H1 (cell line): ENCODE measurements at regions not wholly inside any gene's neighbourhood (a gene's known extent, or its start where the extent isn't known, plus 50 kb on each side); places are given as distances from the start of the nearest gene placed in this dataset.

Experiments used
- CTCF ChIA-PET: fragments of 300-600 bp; sonication (Branson Sonifier 250); formaldehyde crosslinking; loops from one replicate; lab custom pipeline; 2021; ENCODE audit not compliant: partially characterized antibody; lab: Charles Lee
- POLR2A ChIA-PET: fragments of 300-600 bp; sonication (Branson Sonifier 250); formaldehyde crosslinking; loops from one replicate; lab custom pipeline; 2021; ENCODE audit warnings: inconsistent platforms; ENCODE audit not compliant: partially characterized antibody; lab: Charles Lee
- DNase-seq, 2 experiments: peaks; one replicate each; pipeline versions ENCODE4 v3.0.0 to v3.0.0-alpha.2; 2010 to 2022; ENCODE audit warnings: low spot score in 2 of 2, low read depth in 1 of 2, mixed read lengths in 1 of 2
- FAIRE-seq: peaks from 2 replicates; lab custom pipeline; 2011; peaks lifted over from hg19 to GRCh38; lab: Jason Lieb, UNC
- H2AFZ ChIP-seq: 2 replicates; pipeline ENCODE4 v1.8.1; 2012; ENCODE audit warnings: low read length, inconsistent platforms
- H2AK5ac ChIP-seq: 2 replicates; pipeline ENCODE4 v1.6.1; 2013; ENCODE audit warnings: low read depth, low read length
- H2BK120ac ChIP-seq: replicated peaks from 2 replicates; pipeline ENCODE3; 2013; ENCODE audit warnings: low read depth, low read length, inconsistent platforms
- H2BK12ac ChIP-seq: 2 replicates; pipeline ENCODE4 v1.6.1; 2013; ENCODE audit warnings: low read depth, low read length
- H2BK15ac ChIP-seq: 2 replicates; pipeline ENCODE4 v1.6.1; 2013; ENCODE audit warnings: low read length
- H2BK20ac ChIP-seq: 2 replicates; pipeline ENCODE4 v1.6.1; 2013; ENCODE audit warnings: low read length
- H2BK5ac ChIP-seq: 2 replicates; pipeline ENCODE4 v1.6.1; 2013; ENCODE audit warnings: low read depth, low read length
- H3K14ac ChIP-seq: 2 replicates; pipeline ENCODE4 v1.6.1; 2013; ENCODE audit warnings: inconsistent platforms; ENCODE audit not compliant: insufficient read length
- H3K18ac ChIP-seq: 2 replicates; pipeline ENCODE4 v1.6.1; 2013; ENCODE audit warnings: low read length; ENCODE audit errors: extremely low read depth
- H3K23ac ChIP-seq: 2 replicates; pipeline ENCODE4 v1.6.1; 2013; ENCODE audit warnings: inconsistent platforms; ENCODE audit not compliant: insufficient read length
- H3K23me2 ChIP-seq: 2 replicates; pipeline ENCODE4 v1.6.1; 2013; ENCODE audit warnings: low read depth, low read length
- H3K27ac ChIP-seq: 2 replicates; pipeline ENCODE4 v1.6.1; 2011; ENCODE audit warnings: low read depth, low read length, inconsistent platforms
- H3K27me3 ChIP-seq, 4 experiments: replicated peaks in 1 of 4; 1 replicate in 1 of 4; 2 replicates in 3 of 4; pipeline versions ENCODE4 v1.6.1 to v1.8.1; 2011 to 2013; ENCODE audit warnings: low read length in 3 of 4, mild to moderate bottlenecking in 3 of 4, inconsistent platforms in 2 of 4, mixed read lengths in 2 of 4, moderate library complexity in 1 of 4; ENCODE audit not compliant: control insufficient read depth in 3 of 4, insufficient read depth in 3 of 4; ENCODE audit errors: extremely low read depth in 1 of 4
- H3K36me3 ChIP-seq, 4 experiments: 2 replicates each; pipeline versions ENCODE4 v1.6.1 to v1.8.1; 2011 to 2013; ENCODE audit warnings: mild to moderate bottlenecking in 4 of 4, low read length in 3 of 4, moderate library complexity in 2 of 4, control low read depth in 1 of 4, inconsistent platforms in 1 of 4; ENCODE audit not compliant: insufficient read depth in 4 of 4, control insufficient read depth in 2 of 4
- H3K4ac ChIP-seq: replicated peaks from 2 replicates; pipeline ENCODE3; 2013; ENCODE audit warnings: low read length, low read depth, mixed read lengths, inconsistent platforms; ENCODE audit not compliant: insufficient read length
- H3K4me1 ChIP-seq, 4 experiments: replicated peaks in 1 of 4; 1 replicate in 1 of 4; 2 replicates in 3 of 4; pipeline versions ENCODE4 v1.6.1 to v1.8.1; 2011 to 2013; ENCODE audit warnings: low read length in 3 of 4, inconsistent platforms in 2 of 4, mixed read lengths in 1 of 4; ENCODE audit not compliant: insufficient read depth in 4 of 4, control insufficient read depth in 3 of 4
- H3K4me2 ChIP-seq, 2 experiments: 2 replicates each; pipeline versions ENCODE4 v1.6.1 to v1.8.1; 2011 to 2013; ENCODE audit warnings: low read depth in 2 of 2, low read length in 2 of 2, control low read depth in 1 of 2, inconsistent platforms in 1 of 2, mild to moderate bottlenecking in 1 of 2; ENCODE audit not compliant: insufficient read depth in 1 of 2
- H3K4me3 ChIP-seq, 4 experiments: fragments of 200-600, 300-600 bp in 1 of 4; sonication (generic), shearing (Covaris generic), sonication (Bioruptor Twin) in 1 of 4; 2 replicates each; pipeline versions ENCODE4 v1.5.1 to v1.8.1; 2011 to 2016; ENCODE audit warnings: low read length in 4 of 4, low read depth in 3 of 4, control low read depth in 2 of 4, inconsistent platforms in 2 of 4, mild to moderate bottlenecking in 2 of 4, mixed read lengths in 1 of 4, moderate library complexity in 1 of 4; ENCODE audit not compliant: insufficient read depth in 2 of 4; ENCODE audit errors: extremely low read depth in 1 of 4
- H3K56ac ChIP-seq: replicated peaks from 2 replicates; pipeline ENCODE3; 2013; ENCODE audit warnings: low read depth, mild to moderate bottlenecking, mixed read lengths, low read length, inconsistent platforms; ENCODE audit not compliant: insufficient read length
- H3K79me1 ChIP-seq: 2 replicates; pipeline ENCODE4 v1.6.1; 2013; ENCODE audit warnings: low read depth, low read length, control low read depth
- H3K79me2 ChIP-seq, 2 experiments: 2 replicates each; pipeline versions ENCODE4 v1.6.1 to v1.8.1; 2012 to 2013; ENCODE audit warnings: low read length in 2 of 2, mild to moderate bottlenecking in 2 of 2, inconsistent platforms in 1 of 2; ENCODE audit not compliant: insufficient read depth in 2 of 2, control insufficient read depth in 1 of 2
- H3K9ac ChIP-seq, 4 experiments: replicated peaks in 1 of 4; 1 replicate in 1 of 4; 2 replicates in 3 of 4; pipeline versions ENCODE4 v1.6.1 to v1.8.1; 2011 to 2013; ENCODE audit warnings: low read depth in 3 of 4, low read length in 3 of 4, control low read depth in 2 of 4, mild to moderate bottlenecking in 2 of 4, moderate library complexity in 2 of 4, inconsistent platforms in 1 of 4; ENCODE audit errors: extremely low read depth in 1 of 4
- H3K9me3 ChIP-seq, 2 experiments: 2 replicates each; pipeline versions ENCODE4 v1.6.1 to v1.8.1; 2012 to 2013; ENCODE audit warnings: mild to moderate bottlenecking in 2 of 2, moderate library complexity in 2 of 2, control low read depth in 1 of 2, inconsistent platforms in 1 of 2, low read depth in 1 of 2, low read length in 1 of 2, mixed read lengths in 1 of 2; ENCODE audit not compliant: insufficient read depth in 2 of 2
- H4K20me1 ChIP-seq, 2 experiments: replicated peaks in 1 of 2; 2 replicates each; pipeline versions ENCODE3 to v1.8.1; 2011 to 2013; ENCODE audit warnings: inconsistent platforms in 2 of 2, low read length in 2 of 2, mild to moderate bottlenecking in 1 of 2; ENCODE audit not compliant: insufficient read depth in 2 of 2, control insufficient read depth in 1 of 2
- H4K5ac ChIP-seq: 2 replicates; pipeline ENCODE4 v1.6.1; 2013; ENCODE audit warnings: low read length, low read depth, mixed read lengths, inconsistent platforms; ENCODE audit not compliant: insufficient read length
- H4K8ac ChIP-seq: 2 replicates; pipeline ENCODE4 v1.8.0; 2013; ENCODE audit warnings: mild to moderate bottlenecking, moderate library complexity, low read length, inconsistent platforms; ENCODE audit not compliant: insufficient read depth; ENCODE audit errors: extremely low read depth
- H4K91ac ChIP-seq: replicated peaks from 2 replicates; pipeline ENCODE3; 2013; ENCODE audit warnings: low read length, mixed read lengths, inconsistent platforms; ENCODE audit not compliant: insufficient read length
- ATF2 ChIP-seq: IDR thresholded peaks from 2 replicates; pipeline ENCODE4 v1.6.1; 2012; ENCODE audit warnings: low read length, inconsistent platforms
- CBX8 ChIP-seq: fragments of 300-800, 300-1000 bp; sonication (generic); IDR thresholded peaks from 2 replicates; pipeline ENCODE4 v1.7.1; 2016; ENCODE audit warnings: low read depth, low read length, borderline replicate concordance
- GTF2F1 ChIP-seq: IDR thresholded peaks from 2 replicates; pipeline ENCODE4 v1.6.1; 2012; ENCODE audit warnings: low read depth, low read length, improper control_type of control experiment, borderline replicate concordance
- HDAC2 ChIP-seq, 2 experiments: fragments of 300-600 bp in 1 of 2; sonication (generic) in 1 of 2; IDR thresholded peaks; 2 replicates each; pipeline ENCODE4 v1.6.1; 2011 to 2012; ENCODE audit warnings: low read depth in 2 of 2, low read length in 2 of 2, mild to moderate bottlenecking in 2 of 2, moderate library complexity in 2 of 2, borderline replicate concordance in 1 of 2, inconsistent platforms in 1 of 2
- JUND ChIP-seq: IDR thresholded peaks from 2 replicates; pipeline ENCODE4 v1.6.1; 2011; ENCODE audit warnings: mild to moderate bottlenecking, improper control_type of control experiment, low read length
- KDM1A ChIP-seq: fragments of 200-600, 300-600 bp; sonication (generic); IDR thresholded peaks from 2 replicates; pipeline ENCODE4 v1.7.1; 2016; ENCODE audit warnings: mild to moderate bottlenecking, low read length, borderline replicate concordance
- KDM4A ChIP-seq: IDR thresholded peaks from one replicate; pipeline ENCODE4 v1.7.1; 2012; ENCODE audit warnings: low read depth, mild to moderate bottlenecking, moderate library complexity, low read length, inconsistent platforms; ENCODE audit not compliant: severe bottlenecking
- MAFK ChIP-seq: IDR thresholded peaks from 2 replicates; pipeline ENCODE4 v1.6.1; 2012; ENCODE audit warnings: low read depth, mild to moderate bottlenecking, improper control_type of control experiment, low read length
- NANOG ChIP-seq: IDR thresholded peaks from 2 replicates; pipeline ENCODE4 v1.6.1; 2011; ENCODE audit warnings: low read length, low read depth, mild to moderate bottlenecking, inconsistent platforms; ENCODE audit not compliant: insufficient read depth, poor library complexity, severe bottlenecking
- TAF7 ChIP-seq: optimal IDR thresholded peaks from 2 replicates; pipeline ENCODE3; 2011; ENCODE audit warnings: low read depth, mild to moderate bottlenecking, inconsistent platforms, low read length, moderate library complexity, borderline replicate concordance
- TBP ChIP-seq: IDR thresholded peaks from 2 replicates; pipeline ENCODE4 v1.6.1; 2011; ENCODE audit warnings: low read depth, low read length, improper control_type of control experiment
- ZNF274 ChIP-seq: IDR thresholded peaks from 2 replicates; pipeline ENCODE4 v1.7.0; 2012; ENCODE audit warnings: low read length, borderline replicate concordance; ENCODE audit errors: extremely low read depth
- WGBS, 2 experiments: shearing (Covaris generic) in 1 of 2; methylation state at CpG; one replicate each; pipeline versions ENCODE4 v1.1.6 to v1.1.7; 2013 to 2015; ENCODE audit warnings: low lambda C conversion rate in 2 of 2, mixed read lengths in 2 of 2, inconsistent platforms in 1 of 2, low coverage in 1 of 2, missing lambda C conversion rate in 1 of 2; ENCODE audit not compliant: insufficient replicate concordance in 2 of 2, insufficient coverage in 1 of 2, insufficient read length in 1 of 2; ENCODE audit errors: extremely low coverage in 1 of 2, missing lambda C conversion rate in 1 of 2; 5-methylcytosine and 5-hydroxymethylcytosine counted together

- no peak overlapping the region for H2BK15ac ChIP-seq
- H4K5ac ChIP-seq = no peak overlapping the region
- H4K91ac ChIP-seq = no peak overlapping the region
- no peak overlapping the region for H3K14ac ChIP-seq
- no peaks in the 10 kb centered on the region; a peak in 2 of 7 replicates for H3K4me1 ChIP-seq
- no peak for FAIRE-seq
- H4K20me1 ChIP-seq = peaks cover 0 to 9% of the 10 kb centered on the region in 2 experiments
- no peaks in the 10 kb centered on the region for H3K79me2 ChIP-seq
- no peaks in the 10 kb centered on the region for H3K27me3 ChIP-seq
- no peak for DNase-seq
- peaks cover 0 to 7% of the 10 kb centered on the region in 2 experiments; a peak in 2 of 4 replicates for H3K9me3 ChIP-seq
- no peak overlapping the region for H3K56ac ChIP-seq
- H3K23ac ChIP-seq = no peak overlapping the region
- no peak overlapping the region; the same call in 1 of the 2 replicates for H4K8ac ChIP-seq
- H3K4ac ChIP-seq = no peak overlapping the region
- no peak overlapping the region for H3K4me3 ChIP-seq
- H2BK120ac ChIP-seq = no peak overlapping the region
- no peak overlapping the region for H3K4me2 ChIP-seq
- H3K23me2 ChIP-seq = peaks cover 11% of the 10 kb centered on the region; the same call in 1 of the 2 replicates
- POLR2A ChIA-PET = no interaction called here
- WGBS, 2 experiments = 84% methylated on average over 8 of the region's 8 CpGs; no CpG with 5 or more reads in 1 of the 2 experiments
- H3K79me1 ChIP-seq = no peaks in the 10 kb centered on the region
- H3K9ac ChIP-seq = no peak overlapping the region
- CTCF ChIA-PET = no interaction called here
- H2BK5ac ChIP-seq = no peak overlapping the region
- H2BK12ac ChIP-seq = no peak overlapping the region
- H3K18ac ChIP-seq = no peak overlapping the region
- no peak overlapping the region for H2BK20ac ChIP-seq
- no peak overlapping the region for H2AFZ ChIP-seq
- no peak overlapping the region for H3K27ac ChIP-seq
- no peak overlapping the region for H2AK5ac ChIP-seq
- no peaks in the 10 kb centered on the region for H3K36me3 ChIP-seq
- TF ChIP-seq KDM4A (no peak), HDAC2 (IDR thresholded peaks at IDR 0.05; ENCODE audit: borderline replicate concordance in 1 of 2, low read depth in 2 of 2, low read length in 2 of 2) (no peak), CBX8 (no peak), MAFK (no peak), TBP (no peak), TAF7 (no peak), JUND (no peak), ATF2 (no peak), NANOG (no peak), GTF2F1 (no peak), KDM1A (no peak), ZNF274 (no peak)
Measured at GRCh38 chr2:238521870-238522269, 95.1 kb downstream of the ASB1 start.
